MCF 10A (cell line): ENCODE measurements at regions not wholly inside any gene's neighbourhood (a gene's known extent, or its start where the extent isn't known, plus 50 kb on each side); places are given as distances from the start of the nearest gene placed in this dataset.

ENCODE experiments used
- BruUV-seq: library from RNA; stranded (reverse); fragments of 400-500 nt; replicated peaks from 2 replicates; lab custom pipeline; 2021; lab: Mats Ljungman, UMichigan
- CTCF ChIA-PET: fragments of 300-600 bp; sonication (Branson Sonifier 250); formaldehyde crosslinking; extraction: SDS; loops from one replicate; lab custom pipeline; 2021; ENCODE audit warnings: antibody characterized with exemption, inconsistent platforms; lab: Yijun Ruan, JAX
- POLR2A ChIA-PET: fragments of 300-600, 350-650 bp; sonication (Branson Sonifier 250); formaldehyde crosslinking; extraction: SDS; loops from one replicate; lab custom pipeline; 2020; ENCODE audit warnings: antibody characterized with exemption, inconsistent platforms; lab: Yijun Ruan, JAX
- DNase-seq: peaks from one replicate; pipeline ENCODE4 v3.0.0-alpha.2; 2018; ENCODE audit not compliant: unreplicated experiment
- H3K27ac Mint-ChIP-seq: one replicate; pipeline ENCODE4 v1.8.0; 2022; ENCODE audit warnings: mild to moderate bottlenecking, low read depth, mixed read lengths; ENCODE audit not compliant: unreplicated experiment
- H3K27me3 Mint-ChIP-seq: one replicate; pipeline ENCODE4 v1.8.0; 2022; ENCODE audit warnings: mixed read lengths; ENCODE audit not compliant: insufficient read depth, unreplicated experiment
- H3K36me3 Mint-ChIP-seq: one replicate; pipeline ENCODE4 v1.8.0; 2022; ENCODE audit warnings: mild to moderate bottlenecking, moderate library complexity, mixed read lengths; ENCODE audit not compliant: insufficient read depth, unreplicated experiment
- H3K4me1 Mint-ChIP-seq: one replicate; pipeline ENCODE4 v1.8.0; 2022; ENCODE audit warnings: mixed read lengths; ENCODE audit not compliant: insufficient read depth, unreplicated experiment
- H3K4me3 Mint-ChIP-seq: one replicate; pipeline ENCODE4 v1.8.0; 2022; ENCODE audit warnings: mild to moderate bottlenecking, moderate library complexity, mixed read lengths; ENCODE audit not compliant: unreplicated experiment
- H3K9me3 Mint-ChIP-seq: one replicate; pipeline ENCODE4 v1.8.0; 2022; ENCODE audit warnings: mixed read lengths; ENCODE audit not compliant: unreplicated experiment
- intact Hi-C: fragments of 100-400 bp; cut with micrococcal nuclease; formaldehyde crosslinking; loops from 2 replicates; pipeline ENCODE4 v1.14.1; 2022
- TF ChIP-seq, protein P1 (sequence below): fragments of 200-600 bp; IDR thresholded peaks from one replicate; pipeline ENCODE4 v1.8.0; 2022; ENCODE audit warnings: antibody characterized with exemption, mild to moderate bottlenecking; ENCODE audit not compliant: unreplicated experiment

DNA sequence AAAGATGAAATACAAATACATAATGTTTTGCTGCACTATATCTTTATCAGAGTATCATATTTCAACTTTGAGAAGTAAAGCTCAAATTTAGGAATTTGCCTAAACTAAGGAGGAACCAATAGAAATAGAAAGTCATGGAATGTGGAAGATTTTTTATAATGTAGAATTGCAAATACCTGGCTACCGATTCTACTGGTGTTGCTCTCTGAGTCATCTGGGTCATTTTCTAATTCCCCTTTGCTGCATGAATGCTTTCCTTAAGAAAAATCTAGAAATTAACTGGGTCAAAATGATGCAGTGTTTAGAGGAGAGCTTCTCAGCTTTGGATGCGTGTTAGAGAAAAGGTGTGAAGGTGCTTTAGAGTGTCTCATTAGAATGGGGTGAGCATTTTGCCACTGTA is 568.9 kb upstream of the ANKRD30A start:
- H3K4me1 Mint-ChIP-seq: peaks cover 13% of the 10 kb centered on the region
- CTCF ChIA-PET: interaction anchor here (0.6 kb wide), 1 partner anchor 54 kb away, joined by 3 read pairs; no protein-coding TSS in a partner anchor
- H3K27me3 Mint-ChIP-seq: no peaks in the 10 kb centered on the region
- POLR2A ChIA-PET: no interaction called here
- intact Hi-C loops: no loop called here
- no peak overlapping the region for H3K27ac Mint-ChIP-seq
- H3K9me3 Mint-ChIP-seq: no peaks in the 10 kb centered on the region
- no peaks in the 10 kb centered on the region for H3K36me3 Mint-ChIP-seq
- TF ChIP-seq, protein P1, sequence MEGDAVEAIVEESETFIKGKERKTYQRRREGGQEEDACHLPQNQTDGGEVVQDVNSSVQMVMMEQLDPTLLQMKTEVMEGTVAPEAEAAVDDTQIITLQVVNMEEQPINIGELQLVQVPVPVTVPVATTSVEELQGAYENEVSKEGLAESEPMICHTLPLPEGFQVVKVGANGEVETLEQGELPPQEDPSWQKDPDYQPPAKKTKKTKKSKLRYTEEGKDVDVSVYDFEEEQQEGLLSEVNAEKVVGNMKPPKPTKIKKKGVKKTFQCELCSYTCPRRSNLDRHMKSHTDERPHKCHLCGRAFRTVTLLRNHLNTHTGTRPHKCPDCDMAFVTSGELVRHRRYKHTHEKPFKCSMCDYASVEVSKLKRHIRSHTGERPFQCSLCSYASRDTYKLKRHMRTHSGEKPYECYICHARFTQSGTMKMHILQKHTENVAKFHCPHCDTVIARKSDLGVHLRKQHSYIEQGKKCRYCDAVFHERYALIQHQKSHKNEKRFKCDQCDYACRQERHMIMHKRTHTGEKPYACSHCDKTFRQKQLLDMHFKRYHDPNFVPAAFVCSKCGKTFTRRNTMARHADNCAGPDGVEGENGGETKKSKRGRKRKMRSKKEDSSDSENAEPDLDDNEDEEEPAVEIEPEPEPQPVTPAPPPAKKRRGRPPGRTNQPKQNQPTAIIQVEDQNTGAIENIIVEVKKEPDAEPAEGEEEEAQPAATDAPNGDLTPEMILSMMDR: no peak
- no peak overlapping the region for H3K4me3 Mint-ChIP-seq
- BruUV-seq: no TSS peak
- DNase-seq: no peak

DNA sequence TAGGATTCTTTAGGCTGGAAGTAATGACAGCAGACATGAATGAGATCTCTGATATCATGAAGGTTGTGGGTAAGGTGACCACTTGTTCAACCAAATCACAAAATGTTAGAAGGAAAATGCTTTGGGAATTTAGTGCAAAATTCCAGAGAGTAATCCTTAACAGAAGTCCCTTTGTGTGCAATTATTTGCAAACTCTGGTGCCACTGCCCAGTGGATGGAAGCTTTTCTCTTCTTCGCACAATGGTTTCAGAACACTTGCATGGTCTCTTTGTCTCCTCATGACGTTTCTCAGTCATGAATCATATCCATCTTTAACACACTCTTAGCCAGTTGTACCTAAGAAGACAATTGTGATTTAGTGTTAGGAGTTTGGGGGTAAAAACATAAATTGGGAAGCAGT is 570.4 kb upstream of the ANKRD30A start:
- Mint-ChIP-seq H3K27ac (no peak overlapping the region), H3K36me3 (no peaks in the 10 kb centered on the region), H3K4me3 (no peak overlapping the region), H3K27me3 (no peaks in the 10 kb centered on the region), H3K9me3 (no peaks in the 10 kb centered on the region), H3K4me1 (peaks cover 13% of the 10 kb centered on the region)
- ChIA-PET CTCF (interaction anchor here (0.5 kb wide), 1 partner anchor 1307 kb away, joined by 3 read pairs; no protein-coding TSS in a partner anchor), POLR2A (interaction anchor here (1.2 kb wide), 1 partner anchor 30 kb away, joined by 4 read pairs; no protein-coding TSS in a partner anchor)
- no peak for DNase-seq
- TF ChIP-seq, protein P1: no peak
- intact Hi-C loops: no loop called here
- no TSS peak for BruUV-seq

DNA sequence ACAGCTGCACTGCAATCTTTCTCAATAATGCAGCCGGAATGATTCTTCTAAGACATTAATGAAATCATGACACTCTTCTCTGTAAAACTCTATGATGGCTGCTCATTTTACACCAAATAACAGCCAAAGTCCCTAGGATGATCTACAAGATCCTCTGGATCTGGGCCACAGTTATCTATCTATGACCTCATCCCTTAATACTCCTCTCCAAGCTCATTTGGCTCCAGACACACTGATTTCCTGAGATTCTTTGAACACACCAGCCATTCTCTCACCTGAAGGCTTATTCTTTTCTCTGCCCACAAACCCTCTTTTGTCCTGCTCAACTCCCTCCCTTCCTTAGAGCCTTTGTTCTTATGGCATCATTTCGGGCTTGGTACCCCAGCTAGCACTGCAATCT is 577.4 kb upstream of the ANKRD30A start:
- intact Hi-C loops: no loop called here
- Mint-ChIP-seq H3K27me3 (no peaks in the 10 kb centered on the region), H3K4me3 (no peak overlapping the region), H3K4me1 (no peaks in the 10 kb centered on the region), H3K36me3 (peaks cover 6% of the 10 kb centered on the region), H3K27ac (no peak overlapping the region), H3K9me3 (peaks cover 13% of the 10 kb centered on the region)
- TF ChIP-seq, protein P1: no peak
- ChIA-PET CTCF (no interaction called here), POLR2A (no interaction called here)
- BruUV-seq: no TSS peak
- DNase-seq: no peak

DNA sequence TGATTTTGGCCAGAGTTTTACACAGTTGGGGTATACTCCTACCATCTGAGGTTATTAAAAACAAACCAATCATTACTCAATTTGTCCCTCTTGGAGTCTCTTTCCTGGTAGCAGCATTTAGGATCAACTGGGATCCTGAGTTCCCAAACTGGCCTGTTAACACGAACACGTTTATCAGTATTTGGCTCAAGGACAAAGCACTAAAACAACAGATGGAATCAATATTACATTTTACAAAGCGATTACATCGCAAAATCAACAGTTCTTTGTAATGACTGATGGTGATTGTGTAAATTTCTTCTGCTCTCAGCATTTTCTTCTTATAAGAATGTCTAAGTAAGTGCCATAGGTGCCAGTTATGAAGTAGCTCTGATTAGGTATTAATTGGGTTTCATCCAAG is 582.9 kb upstream of the ANKRD30A start:
- BruUV-seq: no TSS peak
- Mint-ChIP-seq H3K27ac (no peak overlapping the region), H3K27me3 (no peaks in the 10 kb centered on the region), H3K4me3 (no peak overlapping the region), H3K36me3 (no peaks in the 10 kb centered on the region), H3K9me3 (peaks cover 7% of the 10 kb centered on the region), H3K4me1 (peaks cover 15% of the 10 kb centered on the region)
- no peak for DNase-seq
- CTCF ChIA-PET: interaction anchor here (0.7 kb wide), 1 partner anchor 158 kb away, joined by 3 read pairs; no protein-coding TSS in a partner anchor
- POLR2A ChIA-PET: no interaction called here
- TF ChIP-seq, protein P1: no peak
- intact Hi-C loops: no loop called here
